H9 (cell line): ENCODE measurements at regions not wholly inside any gene's neighbourhood (a gene's known extent, or its start where the extent isn't known, plus 50 kb on each side); places are given as distances from the start of the nearest gene placed in this dataset.

ENCODE experiments used
- DNase-seq: peaks from one replicate; pipeline ENCODE4 v3.0.0-alpha.2; 2017
- H2AFZ ChIP-seq: one replicate; pipeline ENCODE4 v1.6.1; 2013; ENCODE audit warnings: mild to moderate bottlenecking, low read length, control low read depth, moderate library complexity
- H2AK5ac ChIP-seq: 2 replicates; pipeline ENCODE4 v1.6.1; 2013; ENCODE audit warnings: low read length, control low read depth, mixed read lengths; ENCODE audit not compliant: insufficient read length
- H2BK120ac ChIP-seq: one replicate; pipeline ENCODE4 v1.6.1; 2013; ENCODE audit warnings: low read depth, mild to moderate bottlenecking, low read length, control low read depth, inconsistent platforms; ENCODE audit not compliant: poor library complexity, severe bottlenecking
- H2BK12ac ChIP-seq: 2 replicates; pipeline ENCODE4 v1.6.1; 2013; ENCODE audit warnings: low read length, control low read depth, mixed read lengths, low read depth; ENCODE audit not compliant: insufficient read length
- H2BK15ac ChIP-seq: 2 replicates; pipeline ENCODE4 v1.6.1; 2013; ENCODE audit warnings: low read depth, low read length, control low read depth
- H2BK20ac ChIP-seq: one replicate; pipeline ENCODE4 v1.6.1; 2013; ENCODE audit warnings: low read depth, mild to moderate bottlenecking, low read length, control low read depth, inconsistent platforms; ENCODE audit not compliant: poor library complexity, severe bottlenecking
- H2BK5ac ChIP-seq: 2 replicates; pipeline ENCODE4 v1.6.1; 2013; ENCODE audit warnings: low read length, control low read depth, mixed read lengths; ENCODE audit not compliant: insufficient read length
- H3K14ac ChIP-seq: 2 replicates; pipeline ENCODE4 v1.6.1; 2013; ENCODE audit warnings: low read length, control low read depth; ENCODE audit not compliant: insufficient read depth
- H3K18ac ChIP-seq: 2 replicates; pipeline ENCODE4 v1.6.1; 2013; ENCODE audit warnings: low read depth, mild to moderate bottlenecking, mixed read lengths, low read length, control low read depth; ENCODE audit not compliant: insufficient read length
- H3K23ac ChIP-seq: 2 replicates; pipeline ENCODE4 v1.6.1; 2013; ENCODE audit warnings: low read length, control low read depth, mixed read lengths, low read depth; ENCODE audit not compliant: insufficient read length
- H3K23me2 ChIP-seq: 2 replicates; pipeline ENCODE4 v1.6.1; 2013; ENCODE audit warnings: low read depth, mild to moderate bottlenecking, mixed read lengths, low read length, control low read depth; ENCODE audit not compliant: insufficient read length, poor library complexity, severe bottlenecking
- H3K27ac ChIP-seq: 2 replicates; pipeline ENCODE4 v1.5.1; 2013; ENCODE audit warnings: low read length, control low read depth, mixed read lengths, low read depth; ENCODE audit not compliant: insufficient read length
- H3K27me3 ChIP-seq: 2 replicates; pipeline ENCODE4 v1.6.1; 2013; ENCODE audit warnings: low read length, control low read depth, inconsistent platforms; ENCODE audit not compliant: insufficient read depth
- H3K4ac ChIP-seq: 2 replicates; pipeline ENCODE4 v1.6.1; 2013; ENCODE audit warnings: low read depth, mild to moderate bottlenecking, control low read depth, inconsistent platforms, low read length, moderate library complexity
- H3K4me1 ChIP-seq: 2 replicates; pipeline ENCODE4 v1.6.1; 2013; ENCODE audit warnings: low read length, control low read depth, inconsistent platforms; ENCODE audit not compliant: insufficient read depth
- H3K4me2 ChIP-seq: 2 replicates; pipeline ENCODE4 v1.6.1; 2013; ENCODE audit warnings: low read length, control low read depth, mixed read lengths; ENCODE audit not compliant: insufficient read length, insufficient read depth
- H3K56ac ChIP-seq: 2 replicates; pipeline ENCODE4 v1.6.1; 2013; ENCODE audit warnings: low read depth, mild to moderate bottlenecking, mixed read lengths, low read length, control low read depth; ENCODE audit not compliant: insufficient read length
- H3K79me1 ChIP-seq: 2 replicates; pipeline ENCODE4 v1.6.1; 2013; ENCODE audit warnings: low read depth, mild to moderate bottlenecking, moderate library complexity, low read length, control low read depth, inconsistent platforms; ENCODE audit not compliant: insufficient read depth, poor library complexity, severe bottlenecking
- H3K79me2 ChIP-seq: 2 replicates; pipeline ENCODE4 v1.6.1; 2013; ENCODE audit warnings: low read length, control low read depth, inconsistent platforms; ENCODE audit not compliant: insufficient read depth
- H3K9ac ChIP-seq: 2 replicates; pipeline ENCODE4 v1.6.1; 2013; ENCODE audit warnings: low read length, control low read depth, mixed read lengths; ENCODE audit not compliant: insufficient read length; ENCODE audit errors: extremely low read depth
- H3K9me3 ChIP-seq: one replicate; pipeline ENCODE4 v1.6.1; 2013; ENCODE audit warnings: low read depth, low read length, inconsistent platforms; ENCODE audit not compliant: control insufficient read depth
- H3T11ph ChIP-seq: one replicate; pipeline ENCODE4 v1.6.1; 2013; ENCODE audit warnings: mild to moderate bottlenecking, low read length, control low read depth, inconsistent platforms
- H4K20me1 ChIP-seq: one replicate; pipeline ENCODE4 v1.6.1; 2013; ENCODE audit not compliant: control insufficient read depth, insufficient read length, insufficient read depth
- H4K5ac ChIP-seq: 2 replicates; pipeline ENCODE4 v1.6.1; 2013; ENCODE audit warnings: low read depth, mild to moderate bottlenecking, mixed read lengths, low read length, control low read depth; ENCODE audit not compliant: insufficient read length
- H4K8ac ChIP-seq: replicated peaks from 2 replicates; pipeline ENCODE4 v1.6.1; 2013; ENCODE audit warnings: low read length, control low read depth, mixed read lengths, low read depth; ENCODE audit not compliant: insufficient read length
- H4K91ac ChIP-seq: 2 replicates; pipeline ENCODE4 v1.6.1; 2013; ENCODE audit warnings: low read depth, mild to moderate bottlenecking, moderate library complexity, mixed read lengths, low read length, control low read depth; ENCODE audit not compliant: insufficient read length
- H3K27ac Mint-ChIP-seq, 3 experiments: 2 replicates in 2 of 3; 3 replicates in 1 of 3; pipeline ENCODE4 v1.8.0; 2020 to 2021; ENCODE audit warnings: mixed read lengths in 3 of 3, mild to moderate bottlenecking in 1 of 3, moderate library complexity in 1 of 3
- H3K27me3 Mint-ChIP-seq: 2 replicates; pipeline ENCODE4 v1.8.0; 2021; ENCODE audit warnings: low read depth, mild to moderate bottlenecking, moderate library complexity, mixed read lengths
- H3K36me3 Mint-ChIP-seq, 3 experiments: 2 replicates in 2 of 3; 3 replicates in 1 of 3; pipeline ENCODE4 v1.8.0; 2020 to 2021; ENCODE audit warnings: low read depth in 3 of 3, mixed read lengths in 3 of 3; ENCODE audit not compliant: insufficient read depth in 1 of 3
- H3K4me1 Mint-ChIP-seq, 2 experiments: 2 replicates each; pipeline ENCODE4 v1.8.0; 2020; ENCODE audit warnings: mixed read lengths in 2 of 2
- H3K4me3 Mint-ChIP-seq, 2 experiments: 2 replicates in 1 of 2; 3 replicates in 1 of 2; pipeline ENCODE4 v1.8.0; 2020 to 2021; ENCODE audit warnings: mild to moderate bottlenecking in 2 of 2, mixed read lengths in 2 of 2, moderate library complexity in 1 of 2
- H3K9me3 Mint-ChIP-seq, 2 experiments: 2 replicates in 1 of 2; 3 replicates in 1 of 2; pipeline ENCODE4 v1.8.0; 2020; ENCODE audit warnings: mild to moderate bottlenecking in 2 of 2, mixed read lengths in 2 of 2, moderate library complexity in 1 of 2
- CTCF ChIP-seq: fragments of 200-600 bp; sonication (generic); conservative IDR thresholded peaks from 3 replicates; pipeline ENCODE4 v1.8.0; 2021; ENCODE audit warnings: antibody characterized with exemption, mild to moderate bottlenecking
- WGBS: extraction: QIAGEN DNeasy Blood & Tissue Kit; methylation state at CpG from one replicate; pipeline ENCODE4 v1.1.7; 2013; ENCODE audit warnings: missing lambda C conversion rate, low lambda C conversion rate, mixed read lengths; ENCODE audit not compliant: insufficient read length; ENCODE audit errors: extremely low coverage; 5-methylcytosine and 5-hydroxymethylcytosine counted together

GRCh38 chr20:11347738-11348137 is 570.0 kb upstream of the BTBD3 start:
- no peak overlapping the region for H4K5ac ChIP-seq
- no peak overlapping the region for H3K23ac ChIP-seq
- H3K14ac ChIP-seq = no peak overlapping the region
- no peak overlapping the region for H3K9ac ChIP-seq
- H3K79me1 ChIP-seq = no peaks in the 10 kb centered on the region
- Mint-ChIP-seq H3K27ac (no peak overlapping the region; a peak in 1 of 7 replicates), H3K36me3 (peaks cover 2 to 11% (median 6%) of the 10 kb centered on the region in 3 experiments; a peak in 6 of 7 replicates), H3K9me3 (peaks cover 5 to 6% of the 10 kb centered on the region in 2 experiments; a peak in 4 of 5 replicates), H3K27me3 (no peaks in the 10 kb centered on the region), H3K4me1 (peaks cover 21 to 23% of the 10 kb centered on the region in 2 experiments), H3K4me3 (no peak overlapping the region)
- DNase-seq = no peak
- H3K18ac ChIP-seq = no peak overlapping the region
- H3K9me3 ChIP-seq = no peaks in the 10 kb centered on the region
- no peak for TF ChIP-seq CTCF
- no peak overlapping the region for H2BK120ac ChIP-seq
- no peaks in the 10 kb centered on the region; the same call in 1 of the 2 replicates for H3K4me1 ChIP-seq
- no peak overlapping the region for H2BK20ac ChIP-seq
- H4K8ac ChIP-seq = no peak overlapping the region
- H3K4me2 ChIP-seq = no peak overlapping the region
- H3K27me3 ChIP-seq = no peaks in the 10 kb centered on the region
- no peak overlapping the region for H2BK15ac ChIP-seq
- no peak overlapping the region for H2BK5ac ChIP-seq
- WGBS = no CpG with 5 or more reads among the region's 4 CpGs
- no peak overlapping the region for H2AFZ ChIP-seq
- H4K91ac ChIP-seq = no peak overlapping the region
- H4K20me1 ChIP-seq = no peaks in the 10 kb centered on the region
- H3K79me2 ChIP-seq = no peaks in the 10 kb centered on the region
- H3T11ph ChIP-seq = no peak overlapping the region
- H3K4ac ChIP-seq = no peak overlapping the region
- no peak overlapping the region for H2BK12ac ChIP-seq
- H2AK5ac ChIP-seq = no peak overlapping the region
- H3K56ac ChIP-seq = no peak overlapping the region
- no peaks in the 10 kb centered on the region for H3K23me2 ChIP-seq
- no peak overlapping the region for H3K27ac ChIP-seq
